HG02588 (cell line): ENCODE measurements at regions not wholly inside any gene's neighbourhood (a gene's known extent, or its start where the extent isn't known, plus 50 kb on each side); places are given as distances from the start of the nearest gene placed in this dataset.

Experiments
- ATAC-seq: cut with Tn5 transposase; IDR thresholded peaks from one replicate; pipeline ENCODE4 v1.9.1; 2021; ENCODE audit warnings: mild to moderate bottlenecking, moderate library complexity; ENCODE audit not compliant: unreplicated experiment

- no peak for ATAC-seq
Measured at GRCh38 chr3:152945556-152945955, 110.6 kb downstream of the P2RY1 start.

- ATAC-seq: no peak
Measured at GRCh38 chr3:152957491-152957890, 122.6 kb downstream of the P2RY1 start.

GRCh38 chr3:152959307-152959706, 124.4 kb downstream of the P2RY1 start:
- ATAC-seq: no peak

- no peak for ATAC-seq
Measured at GRCh38 chr3:152960684-152961083, 125.8 kb downstream of the P2RY1 start.

- no peak for ATAC-seq
Measured at GRCh38 chr3:152961323-152961722, 126.4 kb downstream of the P2RY1 start.

GRCh38 chr3:152964911-152965609, 130.1 kb downstream of the P2RY1 start:
- no peak for ATAC-seq

- no peak for ATAC-seq
Measured at GRCh38 chr3:152968388-152969024, 133.6 kb downstream of the P2RY1 start.

GRCh38 chr3:152969557-152970300, 134.8 kb downstream of the P2RY1 start:
- ATAC-seq: no peak

GRCh38 chr3:152970851-152971250, 135.9 kb downstream of the P2RY1 start:
- no peak for ATAC-seq

GRCh38 chr3:152971880-152972279, 136.9 kb downstream of the P2RY1 start:
- no peak for ATAC-seq

GRCh38 chr3:152973575-152973974, 138.6 kb downstream of the P2RY1 start:
- no peak for ATAC-seq

GRCh38 chr3:152976239-152976638, 141.3 kb downstream of the P2RY1 start:
- no peak for ATAC-seq

- ATAC-seq: no peak
Measured at GRCh38 chr3:152977366-152977765, 142.4 kb downstream of the P2RY1 start.

- ATAC-seq: no peak
Measured at GRCh38 chr3:152978152-152978551, 143.2 kb downstream of the P2RY1 start.

GRCh38 chr3:152997526-152997925, 162.6 kb downstream of the P2RY1 start:
- ATAC-seq: no peak

- no peak for ATAC-seq
Measured at GRCh38 chr3:152998591-152998990, 163.4 kb upstream of the RAP2B start.

GRCh38 chr3:153000325-153000724, 161.7 kb upstream of the RAP2B start:
- no peak for ATAC-seq

GRCh38 chr3:153001210-153002078, 160.6 kb upstream of the RAP2B start:
- ATAC-seq: no peak

- no peak for ATAC-seq
Measured at GRCh38 chr3:153003441-153003840, 158.6 kb upstream of the RAP2B start.

GRCh38 chr3:153003862-153004261, 158.2 kb upstream of the RAP2B start:
- ATAC-seq: no peak

- no peak for ATAC-seq
Measured at GRCh38 chr3:153008226-153008625, 153.8 kb upstream of the RAP2B start.
